GM18505 (cell line): ENCODE measurements at regions not wholly inside any gene's neighbourhood (a gene's known extent, or its start where the extent isn't known, plus 50 kb on each side); places are given as distances from the start of the nearest gene placed in this dataset.
"Not testable (repeated sequence)": the region's sequence is repeated elsewhere in the genome, so short reads cannot be mapped to it uniquely, and the experiment has no call there.

Experiments used
- ATAC-seq: cut with Tn5 transposase; IDR thresholded peaks from one replicate; pipeline ENCODE4 v1.9.1; 2021; ENCODE audit not compliant: unreplicated experiment
- POLR2A ChIP-seq: IDR thresholded peaks from 4 replicates; pipeline ENCODE4 v1.6.1; 2011; ENCODE audit warnings: borderline replicate concordance; ENCODE audit not compliant: insufficient read depth, insufficient read length; ENCODE audit errors: extremely low read depth

GRCh38 chr18:76610933-76611749 is 116.1 kb upstream of the ZNF516 start:
- TF ChIP-seq POLR2A: no peak
- ATAC-seq: no peak

GRCh38 chr18:76610012-76610411 is 115.0 kb upstream of the ZNF516 start:
- TF ChIP-seq POLR2A: no peak

GRCh38 chr18:76605341-76605929 is 110.4 kb upstream of the ZNF516 start:
- ATAC-seq: no peak
- TF ChIP-seq POLR2A: no peak

More at GRCh38 chr18:76610012-76610411, 115.0 kb upstream of the ZNF516 start:
- no peak for ATAC-seq

GRCh38 chr18:76604935-76605240 is 109.8 kb upstream of the ZNF516 start:
- TF ChIP-seq POLR2A: no peak
- ATAC-seq: no peak

- ATAC-seq: no peak
- TF ChIP-seq POLR2A: no peak
Measured at GRCh38 chr18:76604108-76604934, 109.3 kb upstream of the ZNF516 start.

- no peak for ATAC-seq
- TF ChIP-seq POLR2A: no peak
Measured at GRCh38 chr18:76602191-76602590, 107.1 kb upstream of the ZNF516 start.

GRCh38 chr18:76600076-76600475 is 105.0 kb upstream of the ZNF516 start:
- ATAC-seq: not testable (repeated sequence)

- TF ChIP-seq POLR2A: no peak
- ATAC-seq: no peak
Measured at GRCh38 chr18:76594966-76595365, 99.9 kb upstream of the ZNF516 start.

- no peak for ATAC-seq
- TF ChIP-seq POLR2A: no peak
Measured at GRCh38 chr18:76593843-76594242, 98.8 kb upstream of the ZNF516 start.

GRCh38 chr18:76592981-76593381 is 97.9 kb upstream of the ZNF516 start:
- TF ChIP-seq POLR2A: no peak

GRCh38 chr18:76592096-76592495 is 97.1 kb upstream of the ZNF516 start:
- no peak for ATAC-seq
- no peak for TF ChIP-seq POLR2A

More at GRCh38 chr18:76592981-76593381, 97.9 kb upstream of the ZNF516 start:
- ATAC-seq: no peak

GRCh38 chr18:76589866-76590265 is 94.8 kb upstream of the ZNF516 start:
- no peak for ATAC-seq
- no peak for TF ChIP-seq POLR2A

- ATAC-seq: no peak
- TF ChIP-seq POLR2A: no peak
Measured at GRCh38 chr18:76589316-76589715, 94.3 kb upstream of the ZNF516 start.
